Heart left ventricle (tissue), 13 donors: ENCODE measurements at regions not wholly inside any gene's neighbourhood (a gene's known extent, or its start where the extent isn't known, plus 50 kb on each side); places are given as distances from the start of the nearest gene placed in this dataset.

ENCODE experiments used
- CTCF ChIP-seq, 12 donors: fragments of 200-600 bp; sonication (generic) in 4 of 12; IDR thresholded peaks; one replicate each; pipeline versions ENCODE4 v1.5.0 to v1.8.0; 2018 to 2022; ENCODE audit warnings: antibody characterized with exemption in 12 of 12, mild to moderate bottlenecking in 5 of 12
- POLR2A ChIP-seq, 2 donors: fragments of 450-650 bp; IDR thresholded peaks; one replicate each; pipeline ENCODE4 v1.6.1; 2017; ENCODE audit warnings: antibody characterized with exemption in 2 of 2, mild to moderate bottlenecking in 2 of 2, moderate library complexity in 2 of 2
- donor health status: ischemic (EF 13 %, LVEDD 7.1; RV severe dilation, severe dysfunction).
- donor health status: DM: no; HTN: yes; CAD: no.
- donor health status: DM: no; HTN: no; CAD: no.
- donor health status: ischemic (EF 25% LVEDD 6.9; RV normal size, moderate dysfunction).
- donor health status: ischemic (EF 25% LVEDD 5.7; RV mildly dilated, moderate dysfunction).
- donor health status: ischemic (EF 35%, LVEDD 5.7; RV mildly dilated, moderate dysfunction).
- donor health status: nonischemic (EF 11% LVEDD 7.7; RV severe dilation, severe dysfunction).
- donor health status: DM: yes; HTN: yes; CAD: no.
- donor health status: PGD.
- donor health status: ischemic (EF 29% LVEDD 5.4; RV normal size, mild dysfunction).
- donor health status: nonischemic (EF 23%, LVEDD 6.1; RV moderate dilation, normal function).

- TF ChIP-seq CTCF (IDR thresholded peaks at IDR 0.05): no peak
- TF ChIP-seq POLR2A (IDR thresholded peaks at IDR 0.05): no peak
Measured at GRCh38 chr4:29565256-29565655, 1154.9 kb upstream of the PCDH7 start.
